RCC 7860 (cell line): ENCODE measurements at regions not wholly inside any gene's neighbourhood (a gene's known extent, or its start where the extent isn't known, plus 50 kb on each side); places are given as distances from the start of the nearest gene placed in this dataset.

Experiments used
- DNase-seq: peaks from one replicate; pipeline ENCODE4 v3.0.0-alpha.2; 2015; ENCODE audit warnings: low spot score
- FAIRE-seq: peaks from 2 replicates; lab custom pipeline; 2012; peaks lifted over from hg19 to GRCh38; lab: Jason Lieb, UNC

- DNase-seq (peak; percentile 87), FAIRE-seq (peak; percentile 90)
These were observed 296.3 kb downstream of the DYSF start for GRCh38 chr2:71749671-71750101.

GRCh38 chr2:71748227-71748626, 294.9 kb downstream of the DYSF start:
- FAIRE-seq (peak; percentile 97), DNase-seq (peak; percentile 97)

- no peak for DNase-seq
- no peak for FAIRE-seq
These were observed 294.2 kb downstream of the DYSF start for GRCh38 chr2:71747559-71747958.

- DNase-seq (peak; percentile 50), FAIRE-seq (no peak)
These were observed 293.7 kb downstream of the DYSF start for GRCh38 chr2:71746946-71747501.

GRCh38 chr2:71744781-71745180, 291.4 kb downstream of the DYSF start:
- DNase-seq (no peak), FAIRE-seq (no peak)

GRCh38 chr2:71743995-71744675, 290.8 kb downstream of the DYSF start:
- FAIRE-seq (peak; percentile 73), DNase-seq (peak; percentile 55)

- peak; percentile 91 for FAIRE-seq
- peak; percentile 92 for DNase-seq
These were observed 289.7 kb downstream of the DYSF start for GRCh38 chr2:71742953-71743601.

- DNase-seq = no peak
- FAIRE-seq = no peak
These were observed 283.6 kb downstream of the DYSF start for GRCh38 chr2:71736986-71737385.

GRCh38 chr2:71736091-71736861, 282.9 kb downstream of the DYSF start:
- FAIRE-seq = no peak
- no peak for DNase-seq
